Retinal pigment epithelial cell (primary cell): ENCODE measurements at regions not wholly inside any gene's neighbourhood (a gene's known extent, or its start where the extent isn't known, plus 50 kb on each side); places are given as distances from the start of the nearest gene placed in this dataset.

Experiments used
- DNase-seq: peaks from one replicate; pipeline ENCODE4 v3.0.0-alpha.2; 2010; ENCODE audit warnings: low read depth
- H3K4me3 ChIP-seq: 2 replicates; pipeline ENCODE4 v1.5.1; 2011; ENCODE audit warnings: mild to moderate bottlenecking, low read length, control low read depth, moderate library complexity
- CTCF ChIP-seq: conservative IDR thresholded peaks from 2 replicates; pipeline ENCODE4 v1.5.1; 2011; ENCODE audit warnings: low read depth, low read length, control low read depth, inconsistent platforms

- H3K4me3 ChIP-seq: no peak overlapping the region
Measured at GRCh38 chr2:116211719-116212118, 1602.8 kb upstream of the DDX18 start.

DNA sequence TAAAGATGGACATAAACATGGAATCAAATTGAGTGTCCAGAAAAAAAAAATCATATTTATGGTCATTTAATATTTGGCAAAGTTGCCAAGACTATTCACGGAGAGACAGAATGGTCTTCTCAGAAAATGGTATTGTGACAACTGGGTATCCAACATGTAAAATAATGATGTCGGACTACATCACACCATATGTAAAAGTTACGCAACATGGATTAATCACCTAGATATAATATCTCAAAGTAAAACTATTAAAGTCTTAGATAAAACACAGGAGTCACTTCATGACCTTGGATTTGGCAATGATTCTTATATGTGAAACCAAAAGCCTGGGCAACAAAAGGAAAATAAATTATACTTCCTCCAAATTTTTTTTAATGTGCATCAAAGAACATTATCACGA is 1591.7 kb upstream of the DDX18 start:
- H3K4me3 ChIP-seq: no peak overlapping the region
- no peak for DNase-seq
- TF ChIP-seq CTCF: no peak

More at GRCh38 chr2:116211719-116212118, 1602.8 kb upstream of the DDX18 start:
- TF ChIP-seq CTCF: no peak
- DNase-seq: no peak

- H3K4me3 ChIP-seq: no peak overlapping the region
- TF ChIP-seq CTCF: no peak
- no peak for DNase-seq
Measured at GRCh38 chr2:116223912-116224311, 1590.6 kb upstream of the DDX18 start.

GRCh38 chr2:116224610-116225009 is 1589.9 kb upstream of the DDX18 start:
- no peak overlapping the region for H3K4me3 ChIP-seq
- DNase-seq: no peak

DNA sequence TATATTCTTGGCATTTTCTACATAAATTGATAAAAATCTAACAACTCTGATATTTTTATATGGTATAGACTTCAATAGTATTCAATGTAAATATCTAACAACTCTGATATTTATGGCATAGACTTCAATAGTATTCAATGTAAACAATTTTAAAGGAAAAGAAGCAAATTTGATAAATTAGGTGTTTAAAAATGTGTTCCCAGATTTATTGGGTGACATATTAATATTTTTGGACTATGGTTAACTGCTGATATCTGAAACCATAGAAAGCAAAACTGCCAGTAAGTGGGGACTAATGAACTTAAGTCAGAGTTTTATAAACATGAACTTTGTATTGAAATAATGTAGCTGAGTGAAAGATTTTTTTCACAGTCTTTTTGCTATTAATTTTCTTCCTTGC is 1576.0 kb upstream of the DDX18 start:
- no peak for TF ChIP-seq CTCF
- no peak for DNase-seq

More at GRCh38 chr2:116224610-116225009, 1589.9 kb upstream of the DDX18 start:
- TF ChIP-seq CTCF: no peak

DNA sequence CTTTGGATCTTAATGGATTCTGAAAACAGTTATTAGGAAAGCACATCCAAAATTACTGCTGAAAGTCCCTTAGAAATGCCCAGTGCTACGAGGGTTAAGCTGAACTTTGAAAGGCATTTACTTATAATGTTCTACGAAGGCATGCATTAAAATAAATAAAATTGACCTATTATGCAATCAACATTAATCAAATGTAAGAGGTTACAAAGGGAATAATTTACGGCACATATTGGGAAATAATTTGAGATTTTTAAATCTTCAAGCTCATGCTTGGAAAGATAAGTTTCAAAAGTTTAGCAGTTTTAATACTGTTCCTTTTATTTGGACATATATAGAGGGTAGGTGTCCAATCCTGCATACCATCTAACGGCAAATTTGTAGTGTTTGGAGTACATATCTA is 1564.1 kb upstream of the DDX18 start:
- DNase-seq: no peak
- no peak overlapping the region for H3K4me3 ChIP-seq
- no peak for TF ChIP-seq CTCF

More for the DNA sequence above, 1576.0 kb upstream of the DDX18 start:
- H3K4me3 ChIP-seq: no peak overlapping the region

DNA sequence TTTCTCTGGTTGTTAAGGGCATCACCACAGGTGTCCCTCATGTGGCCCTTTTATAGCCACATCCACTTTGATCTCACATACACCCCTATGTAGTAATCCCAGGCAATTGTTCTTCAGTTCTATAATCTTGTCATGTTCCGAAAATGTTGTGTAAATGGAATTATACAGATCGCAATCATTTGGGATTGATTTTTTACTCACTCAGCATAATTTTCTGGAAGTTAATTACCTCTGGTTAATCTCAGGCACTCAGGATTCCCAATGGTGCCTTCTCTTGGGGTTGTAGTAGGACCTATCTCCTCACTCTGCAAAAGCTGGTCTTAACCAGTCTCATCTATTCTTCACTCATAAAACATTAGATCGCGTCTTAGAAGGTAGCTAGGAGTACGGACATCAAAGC is 1549.6 kb upstream of the DDX18 start:
- DNase-seq: no peak
- H3K4me3 ChIP-seq: no peak overlapping the region
- no peak for TF ChIP-seq CTCF
